Natural killer cell (primary cell): ENCODE measurements at regions not wholly inside any gene's neighbourhood (a gene's known extent, or its start where the extent isn't known, plus 50 kb on each side); places are given as distances from the start of the nearest gene placed in this dataset.

ENCODE experiments used
- ATAC-seq, 3 donors: fragments of 150-1000 bp in 2 of 3; fragments of 200-7000 bp in 1 of 3; cut with Tn5 transposase; 1 replicate in 1 of 3; 2 replicates in 2 of 3; pipeline ENCODE4 v1.10.0; 2021; ENCODE audit warnings: mild to moderate bottlenecking in 2 of 3, moderate library complexity in 2 of 3
- DNase-seq, 2 donors: peaks; one replicate each; pipeline versions ENCODE4 v3.0.0 to v3.0.0-alpha.2; 2013 to 2021; ENCODE audit warnings: mixed read lengths in 1 of 2
- H3K27ac ChIP-seq: one replicate; pipeline ENCODE4 v1.5.1; 2013; ENCODE audit warnings: mild to moderate bottlenecking, low read length
- H3K27me3 ChIP-seq: one replicate; pipeline ENCODE4 v1.6.1; 2013; ENCODE audit warnings: low read length; ENCODE audit not compliant: control insufficient read depth, insufficient read depth
- H3K36me3 ChIP-seq: one replicate; pipeline ENCODE4 v1.6.1; 2013; ENCODE audit warnings: low read length; ENCODE audit not compliant: control insufficient read depth, insufficient read depth
- H3K4me1 ChIP-seq: one replicate; pipeline ENCODE4 v1.6.1; 2013; ENCODE audit warnings: low read length; ENCODE audit not compliant: control insufficient read depth, insufficient read depth
- H3K4me3 ChIP-seq: one replicate; pipeline ENCODE4 v1.5.1; 2013; ENCODE audit warnings: low read length
- H3K9me3 ChIP-seq: one replicate; pipeline ENCODE4 v1.6.1; 2013; ENCODE audit warnings: low read length; ENCODE audit not compliant: control insufficient read depth, insufficient read depth
- H3K27ac Mint-ChIP-seq, 2 donors: one replicate each; pipeline ENCODE4 v1.8.0; 2022; ENCODE audit warnings: mild to moderate bottlenecking in 2 of 2, mixed read lengths in 2 of 2, moderate library complexity in 1 of 2
- H3K27me3 Mint-ChIP-seq, 2 donors: one replicate each; pipeline ENCODE4 v1.8.0; 2022; ENCODE audit warnings: low read depth in 2 of 2, mixed read lengths in 2 of 2
- H3K36me3 Mint-ChIP-seq: one replicate; pipeline ENCODE4 v1.8.0; 2022; ENCODE audit warnings: mixed read lengths
- H3K4me1 Mint-ChIP-seq, 2 donors: one replicate each; pipeline ENCODE4 v1.8.0; 2022; ENCODE audit warnings: mixed read lengths in 2 of 2
- H3K4me3 Mint-ChIP-seq: one replicate; pipeline ENCODE4 v1.8.0; 2022; ENCODE audit warnings: mild to moderate bottlenecking, moderate library complexity, mixed read lengths
- H3K9me3 Mint-ChIP-seq, 2 donors: one replicate each; pipeline ENCODE4 v1.8.0; 2022; ENCODE audit warnings: mixed read lengths in 2 of 2
- WGBS: methylation state at CpG from one replicate; pipeline ENCODE4 v1.1.7; 2013; ENCODE audit warnings: missing lambda C conversion rate; ENCODE audit not compliant: insufficient coverage; 5-methylcytosine and 5-hydroxymethylcytosine counted together
- intact Hi-C: fragments of 100-400 bp; cut with micrococcal nuclease; formaldehyde crosslinking; loops from one replicate; pipeline ENCODE4 v1.14.2; 2022
- TF ChIP-seq, protein P1 (sequence below): fragments of 200-600 bp; IDR thresholded peaks from one replicate; pipeline ENCODE4 v1.8.0; 2022; ENCODE audit warnings: antibody characterized with exemption

DNA sequence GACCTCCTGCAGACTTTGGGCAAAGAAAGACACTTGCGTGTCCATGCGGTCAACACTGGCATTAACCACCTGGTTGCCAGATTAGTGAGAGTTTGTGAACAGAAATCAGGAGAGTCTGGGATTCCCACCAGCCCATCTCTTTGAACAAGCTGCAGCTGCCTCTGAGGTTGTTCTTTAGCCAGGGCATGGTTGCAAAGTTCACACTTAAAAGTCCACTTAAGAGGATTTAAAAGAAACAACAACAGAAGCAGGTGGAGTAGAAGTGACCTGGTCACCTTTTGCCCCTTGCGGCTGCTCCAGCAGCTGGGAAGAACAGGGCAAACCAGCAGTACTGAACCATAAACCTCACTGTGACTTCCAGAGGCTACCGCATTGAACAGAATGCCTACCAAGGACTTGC, 97.3 kb downstream of the FOXB1 start:
- DNase-seq (no peak), ATAC-seq (no peak)
- H3K27me3 ChIP-seq: peaks cover 5% of the 10 kb centered on the region
- no peak overlapping the region for H3K4me3 ChIP-seq
- Mint-ChIP-seq H3K27ac (no peak overlapping the region), H3K36me3 (no peaks in the 10 kb centered on the region), H3K27me3 (peaks cover 18 to 27% of the 10 kb centered on the region in 2 donors), H3K4me3 (no peak overlapping the region), H3K4me1 (no peaks in the 10 kb centered on the region), H3K9me3 (no peaks in the 10 kb centered on the region)
- no peaks in the 10 kb centered on the region for H3K9me3 ChIP-seq
- H3K36me3 ChIP-seq: no peaks in the 10 kb centered on the region
- no peak overlapping the region for H3K27ac ChIP-seq
- intact Hi-C loops: no loop called here
- H3K4me1 ChIP-seq: no peaks in the 10 kb centered on the region
- WGBS: 97% methylated on average over 4 of the region's 4 CpGs
- TF ChIP-seq, protein P1, sequence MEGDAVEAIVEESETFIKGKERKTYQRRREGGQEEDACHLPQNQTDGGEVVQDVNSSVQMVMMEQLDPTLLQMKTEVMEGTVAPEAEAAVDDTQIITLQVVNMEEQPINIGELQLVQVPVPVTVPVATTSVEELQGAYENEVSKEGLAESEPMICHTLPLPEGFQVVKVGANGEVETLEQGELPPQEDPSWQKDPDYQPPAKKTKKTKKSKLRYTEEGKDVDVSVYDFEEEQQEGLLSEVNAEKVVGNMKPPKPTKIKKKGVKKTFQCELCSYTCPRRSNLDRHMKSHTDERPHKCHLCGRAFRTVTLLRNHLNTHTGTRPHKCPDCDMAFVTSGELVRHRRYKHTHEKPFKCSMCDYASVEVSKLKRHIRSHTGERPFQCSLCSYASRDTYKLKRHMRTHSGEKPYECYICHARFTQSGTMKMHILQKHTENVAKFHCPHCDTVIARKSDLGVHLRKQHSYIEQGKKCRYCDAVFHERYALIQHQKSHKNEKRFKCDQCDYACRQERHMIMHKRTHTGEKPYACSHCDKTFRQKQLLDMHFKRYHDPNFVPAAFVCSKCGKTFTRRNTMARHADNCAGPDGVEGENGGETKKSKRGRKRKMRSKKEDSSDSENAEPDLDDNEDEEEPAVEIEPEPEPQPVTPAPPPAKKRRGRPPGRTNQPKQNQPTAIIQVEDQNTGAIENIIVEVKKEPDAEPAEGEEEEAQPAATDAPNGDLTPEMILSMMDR: no peak

DNA sequence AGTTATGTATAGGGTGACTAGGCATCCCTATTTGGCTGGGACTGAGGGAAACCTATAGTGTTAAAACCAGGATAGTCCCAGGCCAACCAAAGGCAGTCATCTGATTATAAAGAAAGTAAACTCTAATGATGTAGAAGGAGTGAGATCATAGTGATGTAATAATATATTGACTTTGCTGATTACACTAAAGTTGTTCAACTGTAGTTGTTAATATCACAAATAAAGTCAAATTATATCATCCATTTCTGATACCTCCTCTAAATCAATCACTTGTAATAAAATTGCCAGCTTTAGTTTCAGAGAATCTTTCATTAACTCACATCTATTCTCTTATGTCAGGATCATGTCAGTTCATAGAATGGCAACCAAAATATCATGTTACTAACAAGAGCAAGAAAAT, 98.6 kb downstream of the FOXB1 start:
- no peaks in the 10 kb centered on the region for H3K36me3 Mint-ChIP-seq
- no peak for ATAC-seq
- H3K36me3 ChIP-seq: no peaks in the 10 kb centered on the region
- no peaks in the 10 kb centered on the region for H3K4me1 ChIP-seq
- H3K4me1 Mint-ChIP-seq: no peaks in the 10 kb centered on the region
- H3K9me3 ChIP-seq: no peaks in the 10 kb centered on the region
- H3K27ac Mint-ChIP-seq: no peak overlapping the region
- no peak overlapping the region for H3K4me3 ChIP-seq
- H3K9me3 Mint-ChIP-seq: no peaks in the 10 kb centered on the region
- TF ChIP-seq, protein P1: no peak
- peaks cover 7% of the 10 kb centered on the region for H3K27me3 ChIP-seq
- H3K4me3 Mint-ChIP-seq: no peak overlapping the region
- intact Hi-C loops: no loop called here
- H3K27ac ChIP-seq: no peak overlapping the region
- DNase-seq: no peak
- H3K27me3 Mint-ChIP-seq: peaks cover 17 to 19% of the 10 kb centered on the region in 2 donors

GRCh38 chr15:60110909-60111308, 106.8 kb downstream of the FOXB1 start:
- Histone ChIP-seq H3K9me3 (no peaks in the 10 kb centered on the region), H3K36me3 (no peaks in the 10 kb centered on the region), H3K4me1 (no peaks in the 10 kb centered on the region), H3K27me3 (peaks cover 2% of the 10 kb centered on the region), H3K27ac (no peak overlapping the region), H3K4me3 (no peak overlapping the region)
- no peak overlapping the region for H3K27ac Mint-ChIP-seq
- peaks cover 5 to 22% of the 10 kb centered on the region in 2 donors for H3K27me3 Mint-ChIP-seq
- no peak for DNase-seq
- ATAC-seq: no peak
- WGBS: 75% methylated on average over 1 of the region's 5 CpGs
- intact Hi-C loops: no loop called here
- H3K4me3 Mint-ChIP-seq: no peak overlapping the region
- TF ChIP-seq, protein P1: no peak
- H3K9me3 Mint-ChIP-seq: no peaks in the 10 kb centered on the region
- no peaks in the 10 kb centered on the region for H3K36me3 Mint-ChIP-seq
- H3K4me1 Mint-ChIP-seq: no peaks in the 10 kb centered on the region

DNA sequence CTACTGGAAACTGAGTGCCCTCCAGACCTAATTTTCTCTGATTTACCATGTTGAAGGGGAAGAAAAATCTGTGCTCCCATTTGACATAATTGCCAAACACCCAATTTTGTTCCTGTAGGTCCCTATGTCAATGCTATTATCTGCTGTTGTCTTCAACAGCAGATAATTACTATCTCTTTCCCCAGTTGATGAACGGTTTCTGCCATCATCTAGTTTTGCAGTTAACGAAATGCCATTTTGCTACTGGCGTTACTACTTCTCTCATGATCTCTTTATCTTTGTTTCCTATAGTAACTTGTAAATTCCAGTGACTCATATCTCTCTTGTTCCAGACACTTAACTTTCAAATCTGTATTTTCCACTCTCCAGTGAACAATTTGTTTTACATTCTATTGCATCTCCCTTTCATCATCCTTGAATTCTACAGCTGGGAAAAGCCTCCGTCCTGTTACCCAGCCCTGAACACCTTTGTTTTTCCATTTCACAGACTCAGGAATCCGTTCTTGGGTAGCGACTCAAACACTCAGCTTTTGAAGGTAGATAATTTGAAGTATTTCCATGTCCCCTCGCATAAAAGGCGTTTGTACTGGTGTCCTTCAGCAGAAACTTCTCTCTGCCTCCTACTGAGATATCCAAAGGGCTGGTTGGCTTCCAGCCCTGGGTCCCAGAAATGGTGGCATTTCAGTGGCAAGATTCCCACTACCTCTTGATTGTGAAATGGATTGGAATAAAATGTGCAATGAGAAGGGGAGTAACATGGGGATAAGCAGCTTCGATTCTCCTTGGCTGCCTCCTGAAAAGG, 111.7 kb downstream of the FOXB1 start:
- intact Hi-C loops: no loop called here
- H3K27me3 ChIP-seq: no peaks in the 10 kb centered on the region
- DNase-seq (no peak), ATAC-seq (no peak)
- peaks cover 12 to 15% of the 10 kb centered on the region in 2 donors for H3K27me3 Mint-ChIP-seq
- H3K4me3 ChIP-seq: no peak overlapping the region
- H3K4me1 Mint-ChIP-seq: no peaks in the 10 kb centered on the region
- H3K36me3 ChIP-seq: no peaks in the 10 kb centered on the region
- TF ChIP-seq, protein P1: no peak
- WGBS: 89% methylated on average over 9 of the region's 9 CpGs
- no peaks in the 10 kb centered on the region for H3K9me3 Mint-ChIP-seq
- H3K27ac ChIP-seq: no peak overlapping the region
- H3K27ac Mint-ChIP-seq: no peak overlapping the region
- H3K4me3 Mint-ChIP-seq: no peak overlapping the region
- no peaks in the 10 kb centered on the region for H3K4me1 ChIP-seq
- H3K9me3 ChIP-seq: no peaks in the 10 kb centered on the region
- H3K36me3 Mint-ChIP-seq: no peaks in the 10 kb centered on the region
